ENCODE measurements at regions not wholly inside any gene's neighbourhood (a gene's known extent, or its start where the extent isn't known, plus 50 kb on each side); places are given as distances from the start of the nearest gene placed in this dataset.
"Not testable (repeated sequence)": the region's sequence is repeated elsewhere in the genome, so short reads cannot be mapped to it uniquely, and the experiment has no call there.

DNA sequence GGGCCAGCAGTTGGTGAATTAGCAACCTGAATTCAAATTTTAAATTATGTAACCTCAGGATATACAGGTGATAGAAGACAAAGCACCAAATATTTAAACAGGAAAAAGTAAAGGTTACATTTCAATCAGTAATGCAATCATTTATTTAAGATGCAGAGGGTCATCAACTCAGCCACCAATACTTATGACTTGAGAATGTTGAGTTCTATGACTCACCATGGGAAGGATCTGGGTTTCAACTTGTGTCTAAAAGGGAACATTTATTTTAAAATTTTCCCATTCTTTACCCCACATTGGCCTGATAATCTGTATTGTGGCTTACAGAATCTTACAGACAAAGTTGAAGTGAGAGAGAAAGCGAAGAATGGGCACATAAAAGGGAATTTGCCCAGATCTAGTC is 418.0 kb downstream of the NDFIP2 start:
- Mint-ChIP-seq H3K4me1 (no peaks in the 10 kb centered on the region), H3K9me3 (no peaks in the 10 kb centered on the region), H3K27me3 (no peaks in the 10 kb centered on the region), H3K36me3 (ENCODE audit: low read depth) (no peaks in the 10 kb centered on the region), H3K4me3 (no peak overlapping the region), H3K27ac (no peak overlapping the region)
- POLR2A ChIA-PET = no interaction called here
- DNase-seq = no peak
- CTCF ChIA-PET = no interaction called here

GRCh38 chr13:79898202-79898826 is 417.4 kb downstream of the NDFIP2 start:
- CTCF ChIA-PET = no interaction called here
- H3K4me1 Mint-ChIP-seq = no peaks in the 10 kb centered on the region
- DNase-seq = no peak
- H3K27ac Mint-ChIP-seq = no peak overlapping the region
- H3K27me3 Mint-ChIP-seq = no peaks in the 10 kb centered on the region
- POLR2A ChIA-PET = no interaction called here
- H3K9me3 Mint-ChIP-seq = no peaks in the 10 kb centered on the region
- no peaks in the 10 kb centered on the region for H3K36me3 Mint-ChIP-seq (ENCODE audit: low read depth)
- H3K4me3 Mint-ChIP-seq = no peak overlapping the region

GRCh38 chr13:79896851-79897250 is 415.9 kb downstream of the NDFIP2 start:
- no peak overlapping the region for H3K27ac Mint-ChIP-seq
- H3K4me3 Mint-ChIP-seq = no peak overlapping the region
- H3K27me3 Mint-ChIP-seq = no peaks in the 10 kb centered on the region
- no peaks in the 10 kb centered on the region for H3K4me1 Mint-ChIP-seq
- no peak for DNase-seq
- H3K9me3 Mint-ChIP-seq = no peaks in the 10 kb centered on the region
- no peaks in the 10 kb centered on the region for H3K36me3 Mint-ChIP-seq (ENCODE audit: low read depth)
- ChIA-PET CTCF (no interaction called here), POLR2A (no interaction called here)

GRCh38 chr13:79895416-79895815 is 414.5 kb downstream of the NDFIP2 start:
- Mint-ChIP-seq H3K27ac (no peak overlapping the region), H3K27me3 (no peaks in the 10 kb centered on the region), H3K9me3 (no peaks in the 10 kb centered on the region), H3K36me3 (ENCODE audit: low read depth) (no peaks in the 10 kb centered on the region), H3K4me3 (no peak overlapping the region), H3K4me1 (no peaks in the 10 kb centered on the region)
- ChIA-PET POLR2A (no interaction called here), CTCF (no interaction called here)
- no peak for DNase-seq

GRCh38 chr13:79887278-79887677 is 406.3 kb downstream of the NDFIP2 start:
- H3K4me3 Mint-ChIP-seq; DNase-seq; H3K27me3 Mint-ChIP-seq; H3K4me1 Mint-ChIP-seq; H3K36me3 Mint-ChIP-seq (ENCODE audit: low read depth); CTCF ChIA-PET; H3K9me3 Mint-ChIP-seq; H3K27ac Mint-ChIP-seq; POLR2A ChIA-PET: not testable (repeated sequence)

GRCh38 chr13:79886601-79887000 is 405.6 kb downstream of the NDFIP2 start:
- H3K27me3 Mint-ChIP-seq = no peaks in the 10 kb centered on the region
- POLR2A ChIA-PET = no interaction called here

GRCh38 chr13:79884890-79885289 is 403.9 kb downstream of the NDFIP2 start:
- ChIA-PET CTCF (no interaction called here), POLR2A (no interaction called here)
- H3K4me3 Mint-ChIP-seq = no peak overlapping the region
- no peaks in the 10 kb centered on the region for H3K27me3 Mint-ChIP-seq
- no peaks in the 10 kb centered on the region for H3K4me1 Mint-ChIP-seq
- no peak overlapping the region for H3K27ac Mint-ChIP-seq
- DNase-seq = no peak
- H3K36me3 Mint-ChIP-seq (ENCODE audit: low read depth) = no peaks in the 10 kb centered on the region
- peaks cover 4% of the 10 kb centered on the region for H3K9me3 Mint-ChIP-seq

More at GRCh38 chr13:79886601-79887000, 405.6 kb downstream of the NDFIP2 start:
- Mint-ChIP-seq H3K9me3 (peaks cover 4% of the 10 kb centered on the region), H3K4me1 (no peaks in the 10 kb centered on the region), H3K4me3 (no peak overlapping the region), H3K36me3 (ENCODE audit: low read depth) (no peaks in the 10 kb centered on the region), H3K27ac (no peak overlapping the region)
- DNase-seq = no peak
- CTCF ChIA-PET = no interaction called here

DNA sequence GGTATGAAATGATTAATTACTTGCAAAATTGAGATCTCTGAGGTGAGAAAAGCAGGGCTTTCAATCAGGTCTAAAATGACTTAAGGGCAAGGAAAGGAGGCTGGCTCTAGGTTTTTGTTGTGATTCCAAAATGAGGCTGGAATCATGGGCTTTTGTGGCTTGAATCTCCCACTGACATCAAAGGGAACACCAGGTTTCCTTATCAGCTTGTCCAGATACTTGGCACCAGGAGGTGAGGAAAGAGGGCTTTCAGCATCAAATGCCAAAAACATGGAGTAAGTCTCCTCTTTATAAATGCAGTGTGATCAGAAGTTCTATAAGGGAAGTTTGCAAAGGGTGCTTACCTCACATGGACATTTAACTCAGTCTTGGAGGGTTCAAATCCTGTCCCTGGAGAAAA is 402.3 kb downstream of the NDFIP2 start:
- DNase-seq = no peak
- H3K4me1 Mint-ChIP-seq = no peaks in the 10 kb centered on the region
- no peak overlapping the region for H3K27ac Mint-ChIP-seq
- ChIA-PET CTCF (no interaction called here), POLR2A (no interaction called here)
- no peaks in the 10 kb centered on the region for H3K9me3 Mint-ChIP-seq
- H3K27me3 Mint-ChIP-seq = no peaks in the 10 kb centered on the region
- no peaks in the 10 kb centered on the region for H3K36me3 Mint-ChIP-seq (ENCODE audit: low read depth)
- no peak overlapping the region for H3K4me3 Mint-ChIP-seq

GRCh38 chr13:79880818-79881217 is 399.9 kb downstream of the NDFIP2 start:
- ChIA-PET CTCF (no interaction called here), POLR2A (no interaction called here)
- Mint-ChIP-seq H3K4me1 (no peaks in the 10 kb centered on the region), H3K27me3 (no peaks in the 10 kb centered on the region), H3K27ac (no peak overlapping the region), H3K36me3 (ENCODE audit: low read depth) (no peaks in the 10 kb centered on the region), H3K4me3 (no peak overlapping the region), H3K9me3 (no peaks in the 10 kb centered on the region)
- no peak for DNase-seq

DNA sequence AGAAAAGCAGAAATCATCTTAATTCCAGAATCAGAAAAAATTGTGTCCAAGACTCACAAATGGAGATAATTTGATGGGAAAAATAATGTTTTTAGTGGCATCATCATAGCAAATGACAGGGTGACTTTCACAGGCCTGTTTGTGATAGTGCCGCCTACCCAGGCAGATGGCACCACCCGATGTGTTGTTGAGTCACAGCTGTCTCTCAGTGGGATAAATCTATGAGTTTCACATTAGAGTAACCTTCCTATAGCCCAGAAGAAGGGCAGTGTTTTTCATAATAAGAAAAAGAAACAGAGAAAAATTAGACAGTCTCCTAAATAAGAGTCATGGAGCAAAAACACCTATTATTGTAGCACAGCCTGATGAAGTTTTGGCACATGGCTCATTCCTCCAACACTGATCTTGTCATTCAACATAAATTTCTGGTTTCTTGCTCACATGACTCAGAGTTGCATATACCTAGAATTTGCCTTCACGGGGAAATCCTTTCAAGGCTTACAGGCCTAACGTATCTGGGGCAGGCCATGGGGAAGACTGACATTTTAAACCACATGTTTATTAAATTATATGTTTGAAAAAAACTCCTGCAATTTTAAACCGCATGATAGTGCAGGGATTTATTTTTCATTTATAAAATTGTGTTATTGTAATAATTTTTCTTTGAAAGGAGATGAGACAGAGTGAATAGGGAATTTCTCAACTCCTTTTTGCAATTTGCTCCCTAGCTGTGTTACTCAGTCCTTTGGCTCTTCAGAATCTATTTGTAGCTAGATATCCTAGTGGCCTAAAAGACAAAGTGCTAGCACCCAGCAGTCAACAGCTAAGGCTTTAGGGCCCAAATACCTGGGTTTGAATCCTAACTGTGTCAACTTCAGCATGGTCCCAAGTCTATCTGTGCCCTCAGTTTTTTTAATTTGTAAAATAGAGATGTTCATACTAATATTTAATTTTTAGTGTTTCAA is 393.7 kb downstream of the NDFIP2 start:
- CTCF ChIA-PET = no interaction called here
- Mint-ChIP-seq H3K4me3 (no peak overlapping the region), H3K27me3 (no peaks in the 10 kb centered on the region), H3K4me1 (no peaks in the 10 kb centered on the region), H3K36me3 (ENCODE audit: low read depth) (no peaks in the 10 kb centered on the region), H3K9me3 (no peaks in the 10 kb centered on the region), H3K27ac (no peak overlapping the region)
- no peak for DNase-seq
- POLR2A ChIA-PET = no interaction called here

DNA sequence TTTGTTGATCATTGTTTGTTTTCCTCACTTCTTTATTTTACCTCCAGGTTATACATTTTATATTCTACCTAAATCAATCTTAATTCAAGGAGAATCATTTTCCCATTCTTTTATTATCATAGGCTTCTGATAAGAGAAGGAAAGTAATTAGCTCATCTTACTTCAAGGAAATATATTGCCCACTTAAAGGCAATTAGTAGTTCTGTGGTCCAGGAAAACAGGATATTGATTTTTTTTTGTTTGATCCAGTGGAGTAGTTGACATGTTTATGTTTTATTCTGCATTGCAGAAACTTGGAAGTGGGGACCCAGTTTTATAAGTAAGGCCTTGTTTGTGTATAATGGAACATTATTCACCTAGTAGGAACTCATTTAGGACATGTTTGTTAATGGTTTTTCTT is 390.6 kb downstream of the NDFIP2 start:
- CTCF ChIA-PET = no interaction called here
- Mint-ChIP-seq H3K27ac (no peak overlapping the region), H3K9me3 (no peaks in the 10 kb centered on the region), H3K4me1 (no peaks in the 10 kb centered on the region), H3K4me3 (no peak overlapping the region), H3K27me3 (no peaks in the 10 kb centered on the region), H3K36me3 (ENCODE audit: low read depth) (no peaks in the 10 kb centered on the region)
- no peak for DNase-seq
- POLR2A ChIA-PET = no interaction called here

- H3K27me3 Mint-ChIP-seq = no peaks in the 10 kb centered on the region
- no peaks in the 10 kb centered on the region for H3K9me3 Mint-ChIP-seq
- DNase-seq = no peak
- H3K4me3 Mint-ChIP-seq = no peak overlapping the region
- POLR2A ChIA-PET = no interaction called here
- CTCF ChIA-PET = no interaction called here
- H3K36me3 Mint-ChIP-seq (ENCODE audit: low read depth) = no peaks in the 10 kb centered on the region
- H3K4me1 Mint-ChIP-seq = no peaks in the 10 kb centered on the region
- no peak overlapping the region for H3K27ac Mint-ChIP-seq
These were observed 389.8 kb downstream of the NDFIP2 start for GRCh38 chr13:79870766-79871165.

GRCh38 chr13:79870123-79870522 is 389.2 kb downstream of the NDFIP2 start:
- CTCF ChIA-PET = no interaction called here
- no peaks in the 10 kb centered on the region for H3K36me3 Mint-ChIP-seq (ENCODE audit: low read depth)
- DNase-seq = no peak
- no peaks in the 10 kb centered on the region for H3K4me1 Mint-ChIP-seq
- POLR2A ChIA-PET = no interaction called here
- no peaks in the 10 kb centered on the region for H3K27me3 Mint-ChIP-seq
- no peak overlapping the region for H3K4me3 Mint-ChIP-seq
- no peaks in the 10 kb centered on the region for H3K9me3 Mint-ChIP-seq
- no peak overlapping the region for H3K27ac Mint-ChIP-seq

- H3K27me3 Mint-ChIP-seq = no peaks in the 10 kb centered on the region
- ChIA-PET CTCF (no interaction called here), POLR2A (no interaction called here)
- no peaks in the 10 kb centered on the region for H3K4me1 Mint-ChIP-seq
- H3K36me3 Mint-ChIP-seq (ENCODE audit: low read depth) = no peaks in the 10 kb centered on the region
- H3K9me3 Mint-ChIP-seq = no peaks in the 10 kb centered on the region
- no peak overlapping the region for H3K27ac Mint-ChIP-seq
- no peak for DNase-seq
- no peak overlapping the region for H3K4me3 Mint-ChIP-seq
These were observed 388.4 kb downstream of the NDFIP2 start for GRCh38 chr13:79869326-79869725.
